ENCODE measurements at regions not wholly inside any gene's neighbourhood (a gene's known extent, or its start where the extent isn't known, plus 50 kb on each side); places are given as distances from the start of the nearest gene placed in this dataset.
A peak's percentile ranks its signal among the peaks of the same experiment; 100 is the strongest.
"Not testable (repeated sequence)": the region's sequence is repeated elsewhere in the genome, so short reads cannot be mapped to it uniquely, and the experiment has no call there.

- DNase-seq = no peak
These were observed 136.7 kb upstream of the ZNF746 start for GRCh38 chr7:149633976-149634945.

- not testable (repeated sequence) for DNase-seq
These were observed 130.9 kb upstream of the ZNF746 start for GRCh38 chr7:149628361-149629149.

- no peak for DNase-seq
These were observed 130.3 kb upstream of the ZNF746 start for GRCh38 chr7:149627911-149628310.

- DNase-seq = no peak
These were observed 129.4 kb upstream of the ZNF746 start for GRCh38 chr7:149626972-149627371.

- DNase-seq = no peak
These were observed 128.4 kb upstream of the ZNF746 start for GRCh38 chr7:149625947-149626392.

GRCh38 chr7:149625340-149625946 is 127.8 kb upstream of the ZNF746 start:
- peak; percentile 66 for DNase-seq

- DNase-seq = peak; percentile 91
These were observed 127.1 kb upstream of the ZNF746 start for GRCh38 chr7:149624419-149625339.

GRCh38 chr7:149624006-149624405 is 126.4 kb upstream of the ZNF746 start:
- DNase-seq = peak; percentile 66

GRCh38 chr7:149623262-149623997 is 125.8 kb upstream of the ZNF746 start:
- not testable (repeated sequence) for DNase-seq

- no peak for DNase-seq
These were observed 125.0 kb upstream of the ZNF746 start for GRCh38 chr7:149622444-149623210.

- DNase-seq = no peak
These were observed 124.2 kb upstream of the ZNF746 start for GRCh38 chr7:149621776-149622175.

- DNase-seq = no peak
These were observed 123.4 kb upstream of the ZNF746 start for GRCh38 chr7:149620961-149621360.

GRCh38 chr7:149616898-149617297 is 119.3 kb upstream of the ZNF746 start:
- no peak for DNase-seq

GRCh38 chr7:149615690-149616270 is 118.2 kb upstream of the ZNF746 start:
- DNase-seq = no peak

- DNase-seq = no peak
These were observed 112.9 kb upstream of the ZNF746 start for GRCh38 chr7:149610441-149611011.

GRCh38 chr7:149608168-149608567 is 110.6 kb upstream of the ZNF746 start:
- DNase-seq = no peak

GRCh38 chr7:149607683-149608082 is 110.1 kb upstream of the ZNF746 start:
- no peak for DNase-seq

- DNase-seq = no peak
These were observed 109.2 kb upstream of the ZNF746 start for GRCh38 chr7:149606826-149607225.

- no peak for DNase-seq
These were observed 108.1 kb upstream of the ZNF746 start for GRCh38 chr7:149605696-149606095.

- DNase-seq = no peak
These were observed 106.9 kb upstream of the ZNF746 start for GRCh38 chr7:149604521-149604920.

All from activated naive CD4-positive, alpha-beta T cell treated with anti-CD3 and anti-CD28 coated beads, Interleukin-2, amount 50 U/mL, for 16 hours (primary cell).